ENCODE measurements at regions not wholly inside any gene's neighbourhood (a gene's known extent, or its start where the extent isn't known, plus 50 kb on each side); places are given as distances from the start of the nearest gene placed in this dataset.

DNA sequence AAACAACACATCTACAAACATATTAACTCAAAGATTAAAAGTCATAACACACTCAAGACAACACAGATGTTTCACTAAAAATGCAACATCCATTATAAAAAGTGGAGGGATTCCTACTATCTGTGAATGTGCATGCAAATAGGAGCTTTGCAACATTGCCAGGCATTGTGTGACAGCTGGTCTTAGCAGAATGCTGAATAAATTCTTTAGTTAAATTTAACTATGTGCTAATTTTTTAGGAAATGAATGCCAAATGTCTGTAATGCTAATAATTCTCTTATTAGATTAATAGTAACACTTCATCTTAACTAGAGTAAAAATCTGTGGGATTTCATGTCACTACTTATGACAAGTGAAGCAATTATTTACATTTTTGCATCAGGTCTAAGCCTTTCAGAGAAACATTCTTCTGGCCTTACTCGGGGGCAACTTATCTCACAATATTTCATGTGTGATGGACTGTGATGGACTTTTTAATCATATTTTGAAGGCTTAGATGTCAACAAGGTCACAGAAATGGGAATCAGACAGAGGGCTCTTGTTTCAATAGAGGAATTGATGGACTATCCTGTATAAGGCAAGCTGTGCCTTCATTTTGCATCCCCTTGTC, 524.6 kb upstream of the KCND2 start:
- H3K9me3 ChIP-seq (ENCODE audit: low read depth) = no peaks in the 10 kb centered on the region
- TF ChIP-seq, protein P1, sequence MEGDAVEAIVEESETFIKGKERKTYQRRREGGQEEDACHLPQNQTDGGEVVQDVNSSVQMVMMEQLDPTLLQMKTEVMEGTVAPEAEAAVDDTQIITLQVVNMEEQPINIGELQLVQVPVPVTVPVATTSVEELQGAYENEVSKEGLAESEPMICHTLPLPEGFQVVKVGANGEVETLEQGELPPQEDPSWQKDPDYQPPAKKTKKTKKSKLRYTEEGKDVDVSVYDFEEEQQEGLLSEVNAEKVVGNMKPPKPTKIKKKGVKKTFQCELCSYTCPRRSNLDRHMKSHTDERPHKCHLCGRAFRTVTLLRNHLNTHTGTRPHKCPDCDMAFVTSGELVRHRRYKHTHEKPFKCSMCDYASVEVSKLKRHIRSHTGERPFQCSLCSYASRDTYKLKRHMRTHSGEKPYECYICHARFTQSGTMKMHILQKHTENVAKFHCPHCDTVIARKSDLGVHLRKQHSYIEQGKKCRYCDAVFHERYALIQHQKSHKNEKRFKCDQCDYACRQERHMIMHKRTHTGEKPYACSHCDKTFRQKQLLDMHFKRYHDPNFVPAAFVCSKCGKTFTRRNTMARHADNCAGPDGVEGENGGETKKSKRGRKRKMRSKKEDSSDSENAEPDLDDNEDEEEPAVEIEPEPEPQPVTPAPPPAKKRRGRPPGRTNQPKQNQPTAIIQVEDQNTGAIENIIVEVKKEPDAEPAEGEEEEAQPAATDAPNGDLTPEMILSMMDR (IDR thresholded peaks at IDR 0.05; ENCODE audit: low read depth, low read length) = no peak
- no peaks in the 10 kb centered on the region for H3K27me3 ChIP-seq
- H3K27ac ChIP-seq = no peak overlapping the region
- no peaks in the 10 kb centered on the region for H3K36me3 ChIP-seq
- DNase-seq (ENCODE audit: low read depth in 1 of 2, low spot score in 1 of 2) = no peak
- no peaks in the 10 kb centered on the region for H3K4me1 ChIP-seq (ENCODE audit: low read depth)
- no peak overlapping the region for H3K4me3 ChIP-seq

GRCh38 chr7:119748991-119749390, 524.0 kb upstream of the KCND2 start:
- Histone ChIP-seq H3K27ac (no peak overlapping the region), H3K9me3 (ENCODE audit: low read depth) (no peaks in the 10 kb centered on the region), H3K4me1 (ENCODE audit: low read depth) (no peaks in the 10 kb centered on the region), H3K27me3 (no peaks in the 10 kb centered on the region), H3K36me3 (no peaks in the 10 kb centered on the region), H3K4me3 (no peak overlapping the region)
- DNase-seq (ENCODE audit: low read depth in 1 of 2, low spot score in 1 of 2) = no peak
- TF ChIP-seq, protein P1 (IDR thresholded peaks at IDR 0.05; ENCODE audit: low read depth, low read length) = no peak

- Histone ChIP-seq H3K4me1 (ENCODE audit: low read depth) (no peaks in the 10 kb centered on the region), H3K9me3 (ENCODE audit: low read depth) (no peaks in the 10 kb centered on the region), H3K36me3 (no peaks in the 10 kb centered on the region), H3K27ac (no peak overlapping the region), H3K27me3 (no peaks in the 10 kb centered on the region), H3K4me3 (no peak overlapping the region)
- TF ChIP-seq, protein P1 (IDR thresholded peaks at IDR 0.05; ENCODE audit: low read depth, low read length) = no peak
- DNase-seq (ENCODE audit: low read depth in 1 of 2, low spot score in 1 of 2) = no peak
These were observed 516.3 kb upstream of the KCND2 start for GRCh38 chr7:119756687-119757086.

GRCh38 chr7:119758254-119758653, 514.7 kb upstream of the KCND2 start:
- H3K9me3 ChIP-seq (ENCODE audit: low read depth) = no peaks in the 10 kb centered on the region
- TF ChIP-seq, protein P1 (IDR thresholded peaks at IDR 0.05; ENCODE audit: low read depth, low read length) = no peak
- H3K27me3 ChIP-seq = no peaks in the 10 kb centered on the region
- no peak overlapping the region for H3K4me3 ChIP-seq
- H3K4me1 ChIP-seq (ENCODE audit: low read depth) = no peaks in the 10 kb centered on the region
- no peak overlapping the region for H3K27ac ChIP-seq
- no peak for DNase-seq (ENCODE audit: low read depth in 1 of 2, low spot score in 1 of 2)
- H3K36me3 ChIP-seq = no peaks in the 10 kb centered on the region

DNA sequence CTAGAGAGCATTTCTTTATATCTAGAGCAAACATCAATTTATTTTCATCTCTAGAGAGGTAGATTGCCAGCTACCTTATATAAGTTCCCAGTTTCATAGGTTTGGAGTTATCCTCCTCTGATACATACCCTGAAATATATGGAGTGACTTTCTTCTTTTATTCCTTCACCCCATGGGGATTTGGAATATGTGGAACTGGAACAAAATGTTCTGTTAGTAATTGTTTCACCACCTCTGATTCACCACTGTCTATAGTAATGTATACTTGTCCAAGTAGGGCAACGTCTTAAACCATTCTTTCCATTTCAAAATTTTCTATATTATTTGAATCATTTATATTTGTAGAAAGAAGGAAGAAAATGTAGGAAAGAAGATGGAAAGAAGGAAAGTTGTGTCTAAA, 511.2 kb upstream of the KCND2 start:
- no peaks in the 10 kb centered on the region for H3K4me1 ChIP-seq (ENCODE audit: low read depth)
- TF ChIP-seq, protein P1 (IDR thresholded peaks at IDR 0.05; ENCODE audit: low read depth, low read length) = no peak
- no peaks in the 10 kb centered on the region for H3K9me3 ChIP-seq (ENCODE audit: low read depth)
- DNase-seq (ENCODE audit: low read depth in 1 of 2, low spot score in 1 of 2) = no peak
- H3K4me3 ChIP-seq = no peak overlapping the region
- H3K27me3 ChIP-seq = no peaks in the 10 kb centered on the region
- no peak overlapping the region for H3K27ac ChIP-seq
- H3K36me3 ChIP-seq = no peaks in the 10 kb centered on the region

Data from cardiac muscle cell (in vitro differentiated cells and primary cell).